ENCODE measurements at regions not wholly inside any gene's neighbourhood (a gene's known extent, or its start where the extent isn't known, plus 50 kb on each side); places are given as distances from the start of the nearest gene placed in this dataset.

DNA sequence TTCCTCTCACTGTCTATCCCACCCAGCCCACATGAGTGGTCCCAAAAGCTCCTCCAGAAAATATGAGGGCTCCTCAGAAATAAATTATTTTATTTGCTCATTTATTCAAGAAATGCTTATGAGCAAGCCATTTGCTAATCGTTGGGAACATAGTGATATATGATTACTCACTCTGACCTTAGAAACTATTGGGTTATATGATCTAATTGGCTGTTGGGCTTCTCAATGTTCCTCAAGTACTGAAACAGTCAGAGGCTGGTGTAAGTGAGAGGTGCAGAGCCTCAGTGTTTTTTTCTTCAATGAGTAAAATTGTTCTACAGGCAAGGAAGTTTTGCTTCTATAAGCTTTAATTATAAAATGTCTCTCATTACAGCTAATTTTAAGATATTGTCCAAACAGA lies 893.8 kb upstream of the INTU start:
- TF ChIP-seq, protein P1, sequence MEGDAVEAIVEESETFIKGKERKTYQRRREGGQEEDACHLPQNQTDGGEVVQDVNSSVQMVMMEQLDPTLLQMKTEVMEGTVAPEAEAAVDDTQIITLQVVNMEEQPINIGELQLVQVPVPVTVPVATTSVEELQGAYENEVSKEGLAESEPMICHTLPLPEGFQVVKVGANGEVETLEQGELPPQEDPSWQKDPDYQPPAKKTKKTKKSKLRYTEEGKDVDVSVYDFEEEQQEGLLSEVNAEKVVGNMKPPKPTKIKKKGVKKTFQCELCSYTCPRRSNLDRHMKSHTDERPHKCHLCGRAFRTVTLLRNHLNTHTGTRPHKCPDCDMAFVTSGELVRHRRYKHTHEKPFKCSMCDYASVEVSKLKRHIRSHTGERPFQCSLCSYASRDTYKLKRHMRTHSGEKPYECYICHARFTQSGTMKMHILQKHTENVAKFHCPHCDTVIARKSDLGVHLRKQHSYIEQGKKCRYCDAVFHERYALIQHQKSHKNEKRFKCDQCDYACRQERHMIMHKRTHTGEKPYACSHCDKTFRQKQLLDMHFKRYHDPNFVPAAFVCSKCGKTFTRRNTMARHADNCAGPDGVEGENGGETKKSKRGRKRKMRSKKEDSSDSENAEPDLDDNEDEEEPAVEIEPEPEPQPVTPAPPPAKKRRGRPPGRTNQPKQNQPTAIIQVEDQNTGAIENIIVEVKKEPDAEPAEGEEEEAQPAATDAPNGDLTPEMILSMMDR (IDR thresholded peaks at IDR 0.05) = no peak
- TF ChIP-seq POLR2AphosphoS5 (IDR thresholded peaks at IDR 0.05) (no peak), POLR2A (IDR thresholded peaks at IDR 0.05) (no peak), EP300 (IDR thresholded peaks at IDR 0.05) (no peak)

Data from suprapubic skin (tissue), 4 donors.